ENCODE measurements at regions not wholly inside any gene's neighbourhood (a gene's known extent, or its start where the extent isn't known, plus 50 kb on each side); places are given as distances from the start of the nearest gene placed in this dataset.

GRCh38 chr19:27729332-27729731 is 1483.6 kb downstream of the UQCRFS1 start:
- TF ChIP-seq CTCF (IDR thresholded peaks at IDR 0.05; ENCODE audit: low read depth, low read length) (no peak), POLR2A (IDR thresholded peaks at IDR 0.05; ENCODE audit: extremely low read depth, insufficient read length) (no peak), MAX (IDR thresholded peaks at IDR 0.05; ENCODE audit: low read depth, low read length) (no peak)
